DND-41 (cell line): ENCODE measurements at regions not wholly inside any gene's neighbourhood (a gene's known extent, or its start where the extent isn't known, plus 50 kb on each side); places are given as distances from the start of the nearest gene placed in this dataset.
"Not testable (repeated sequence)": the region's sequence is repeated elsewhere in the genome, so short reads cannot be mapped to it uniquely, and the experiment has no call there.

Experiments
- ATAC-seq: fragments of 200-7000 bp; cut with Tn5 transposase; 3 replicates; pipeline ENCODE4 v1.9.1; 2021; ENCODE audit warnings: low read depth; ENCODE audit not compliant: insufficient read depth
- DNase-seq: peaks from one replicate; pipeline ENCODE4 v3.0.0-alpha.2; 2020
- H2AFZ ChIP-seq: 2 replicates; pipeline ENCODE4 v1.6.0; 2012; ENCODE audit warnings: low read depth, low read length
- H3K27ac ChIP-seq: 2 replicates; pipeline ENCODE4 v1.5.1; 2012; ENCODE audit warnings: low read length, inconsistent platforms
- H3K27me3 ChIP-seq: fragments of 200-600 bp; sonication (generic); 2 replicates; pipeline ENCODE4 v1.6.0; 2012; ENCODE audit warnings: low read length, mild to moderate bottlenecking, inconsistent platforms; ENCODE audit not compliant: insufficient read depth, poor library complexity
- H3K36me3 ChIP-seq: 2 replicates; pipeline ENCODE4 v1.5.1; 2012; ENCODE audit warnings: low read length, inconsistent platforms; ENCODE audit not compliant: insufficient read depth
- H3K4me1 ChIP-seq: 2 replicates; pipeline ENCODE4 v1.5.1; 2012; ENCODE audit warnings: mild to moderate bottlenecking, low read length; ENCODE audit not compliant: insufficient read depth
- H3K4me2 ChIP-seq: 2 replicates; pipeline ENCODE4 v1.6.0; 2012; ENCODE audit warnings: mild to moderate bottlenecking, moderate library complexity, low read length, inconsistent platforms; ENCODE audit not compliant: insufficient read depth
- H3K4me3 ChIP-seq, 2 experiments: fragments of 200-600 bp in 1 of 2; shearing (Covaris generic) in 1 of 2; 2 replicates each; pipeline ENCODE4 v1.5.1; 2012 to 2016; ENCODE audit warnings: inconsistent platforms in 2 of 2, low read length in 2 of 2, mild to moderate bottlenecking in 2 of 2, low read depth in 1 of 2, moderate library complexity in 1 of 2
- H3K79me2 ChIP-seq: 2 replicates; pipeline ENCODE4 v1.6.0; 2012; ENCODE audit warnings: low read length, inconsistent platforms; ENCODE audit not compliant: insufficient read depth
- H3K9ac ChIP-seq: 2 replicates; pipeline ENCODE4 v1.6.0; 2012; ENCODE audit warnings: low read depth, mild to moderate bottlenecking, inconsistent platforms, low read length, moderate library complexity
- H3K9me3 ChIP-seq: 2 replicates; pipeline ENCODE4 v1.5.1; 2012; ENCODE audit warnings: low read length, moderate library complexity, mild to moderate bottlenecking, inconsistent platforms; ENCODE audit not compliant: insufficient read depth, severe bottlenecking
- H4K20me1 ChIP-seq: 2 replicates; pipeline ENCODE4 v1.6.0; 2012; ENCODE audit warnings: low read length; ENCODE audit not compliant: insufficient read depth
- EZH2 ChIP-seq: IDR thresholded peaks from 3 replicates; pipeline ENCODE4 v1.6.1; 2012; ENCODE audit warnings: borderline replicate concordance, low read depth, mild to moderate bottlenecking, moderate library complexity, low read length, inconsistent platforms; ENCODE audit not compliant: severe bottlenecking
- TF ChIP-seq, protein P1 (sequence below): IDR thresholded peaks from 2 replicates; pipeline ENCODE4 v1.5.1; 2012; ENCODE audit warnings: borderline replicate concordance, low read length, moderate library complexity, mild to moderate bottlenecking; ENCODE audit not compliant: poor library complexity, severe bottlenecking; ENCODE audit errors: extremely low read depth

DNA sequence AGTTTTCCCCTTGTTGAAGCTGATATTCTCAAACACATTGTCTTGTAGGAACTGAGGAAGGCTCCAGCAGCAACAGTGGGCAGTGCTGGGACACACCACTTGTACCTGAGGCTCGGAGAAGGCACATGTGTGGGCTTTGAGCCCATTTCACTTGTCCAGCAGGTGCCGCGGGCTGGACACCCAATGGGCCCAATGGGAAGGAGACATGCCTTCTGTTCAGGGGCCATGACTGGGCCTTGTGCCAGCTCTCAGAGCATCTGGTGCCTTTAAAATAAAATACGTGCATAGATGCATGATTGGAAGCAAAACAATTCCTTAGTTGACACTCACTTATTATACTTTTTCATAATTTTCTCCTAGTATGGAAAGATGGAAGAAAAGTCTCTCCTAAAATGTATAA lies 334.2 kb downstream of the KLF13 start:
- no peaks in the 10 kb centered on the region for H3K9me3 ChIP-seq
- no peaks in the 10 kb centered on the region for H4K20me1 ChIP-seq
- no peak overlapping the region for H3K4me3 ChIP-seq
- H3K79me2 ChIP-seq = no peaks in the 10 kb centered on the region
- ATAC-seq (no peak), DNase-seq (no peak)
- no peaks in the 10 kb centered on the region for H3K27me3 ChIP-seq
- H3K4me2 ChIP-seq = no peak overlapping the region
- H2AFZ ChIP-seq = no peak overlapping the region
- no peaks in the 10 kb centered on the region for H3K36me3 ChIP-seq
- no peaks in the 10 kb centered on the region for H3K4me1 ChIP-seq
- H3K27ac ChIP-seq = no peak overlapping the region
- no peak overlapping the region for H3K9ac ChIP-seq
- TF ChIP-seq EZH2 = no peak
- TF ChIP-seq, protein P1, sequence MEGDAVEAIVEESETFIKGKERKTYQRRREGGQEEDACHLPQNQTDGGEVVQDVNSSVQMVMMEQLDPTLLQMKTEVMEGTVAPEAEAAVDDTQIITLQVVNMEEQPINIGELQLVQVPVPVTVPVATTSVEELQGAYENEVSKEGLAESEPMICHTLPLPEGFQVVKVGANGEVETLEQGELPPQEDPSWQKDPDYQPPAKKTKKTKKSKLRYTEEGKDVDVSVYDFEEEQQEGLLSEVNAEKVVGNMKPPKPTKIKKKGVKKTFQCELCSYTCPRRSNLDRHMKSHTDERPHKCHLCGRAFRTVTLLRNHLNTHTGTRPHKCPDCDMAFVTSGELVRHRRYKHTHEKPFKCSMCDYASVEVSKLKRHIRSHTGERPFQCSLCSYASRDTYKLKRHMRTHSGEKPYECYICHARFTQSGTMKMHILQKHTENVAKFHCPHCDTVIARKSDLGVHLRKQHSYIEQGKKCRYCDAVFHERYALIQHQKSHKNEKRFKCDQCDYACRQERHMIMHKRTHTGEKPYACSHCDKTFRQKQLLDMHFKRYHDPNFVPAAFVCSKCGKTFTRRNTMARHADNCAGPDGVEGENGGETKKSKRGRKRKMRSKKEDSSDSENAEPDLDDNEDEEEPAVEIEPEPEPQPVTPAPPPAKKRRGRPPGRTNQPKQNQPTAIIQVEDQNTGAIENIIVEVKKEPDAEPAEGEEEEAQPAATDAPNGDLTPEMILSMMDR = no peak

- H3K27ac ChIP-seq, H3K9ac ChIP-seq, H2AFZ ChIP-seq, H4K20me1 ChIP-seq, H3K4me1 ChIP-seq, DNase-seq, ATAC-seq, H3K4me2 ChIP-seq, H3K79me2 ChIP-seq, H3K36me3 ChIP-seq, H3K4me3 ChIP-seq, H3K9me3 ChIP-seq, H3K27me3 ChIP-seq: not testable (repeated sequence)
Observed at GRCh38 chr15:31665732-31666131, 339.1 kb downstream of the KLF13 start.

DNA sequence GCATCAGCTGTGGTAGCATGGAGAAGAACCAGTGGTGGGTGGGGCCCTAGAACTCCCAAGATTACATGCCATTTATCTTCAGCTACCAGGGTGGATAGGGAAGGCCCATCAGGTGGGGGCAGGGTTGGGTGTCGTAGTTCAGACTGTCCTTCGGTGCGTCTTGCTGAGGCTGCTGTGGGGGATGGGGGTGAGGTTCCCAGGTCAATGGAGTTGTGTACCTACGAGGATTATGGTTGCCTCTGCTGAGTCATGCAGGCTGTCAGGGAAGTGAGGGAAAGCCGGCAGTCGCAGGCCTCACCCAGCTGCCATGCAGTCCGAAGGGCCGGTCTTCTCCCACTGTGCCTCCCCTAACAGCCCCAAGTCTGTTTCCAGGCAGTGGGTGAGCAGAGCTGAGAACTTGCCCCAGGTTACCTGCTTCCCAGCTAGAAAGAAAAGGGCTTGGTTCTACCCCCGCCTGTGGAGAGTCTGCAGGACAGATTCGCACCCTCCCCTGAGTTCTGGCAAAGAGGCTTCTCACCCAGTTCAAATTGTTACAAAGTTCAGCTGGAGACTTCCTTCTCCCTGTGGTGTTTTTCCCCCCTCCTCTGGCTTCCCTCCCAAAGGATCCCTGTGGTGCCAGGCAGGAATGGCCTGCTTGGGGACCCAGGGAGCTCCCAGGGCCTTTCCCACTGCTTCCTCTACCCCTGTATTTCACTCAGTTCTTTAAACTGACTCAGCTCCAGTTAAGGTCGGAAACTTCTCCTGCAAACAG lies 342.7 kb downstream of the KLF13 start:
- not testable (repeated sequence) for H3K9ac ChIP-seq, DNase-seq, H3K9me3 ChIP-seq, H3K4me3 ChIP-seq, ATAC-seq, H3K4me2 ChIP-seq, H2AFZ ChIP-seq, H3K79me2 ChIP-seq, H3K4me1 ChIP-seq, H3K36me3 ChIP-seq, H4K20me1 ChIP-seq, H3K27ac ChIP-seq, H3K27me3 ChIP-seq

- not testable (repeated sequence) for H4K20me1 ChIP-seq, H3K4me1 ChIP-seq, ATAC-seq, H3K9me3 ChIP-seq, H2AFZ ChIP-seq, H3K9ac ChIP-seq, H3K36me3 ChIP-seq, H3K27ac ChIP-seq, DNase-seq, H3K79me2 ChIP-seq, H3K4me3 ChIP-seq, H3K27me3 ChIP-seq, H3K4me2 ChIP-seq
Observed at GRCh38 chr15:31673263-31673662, 346.6 kb downstream of the KLF13 start.

DNA sequence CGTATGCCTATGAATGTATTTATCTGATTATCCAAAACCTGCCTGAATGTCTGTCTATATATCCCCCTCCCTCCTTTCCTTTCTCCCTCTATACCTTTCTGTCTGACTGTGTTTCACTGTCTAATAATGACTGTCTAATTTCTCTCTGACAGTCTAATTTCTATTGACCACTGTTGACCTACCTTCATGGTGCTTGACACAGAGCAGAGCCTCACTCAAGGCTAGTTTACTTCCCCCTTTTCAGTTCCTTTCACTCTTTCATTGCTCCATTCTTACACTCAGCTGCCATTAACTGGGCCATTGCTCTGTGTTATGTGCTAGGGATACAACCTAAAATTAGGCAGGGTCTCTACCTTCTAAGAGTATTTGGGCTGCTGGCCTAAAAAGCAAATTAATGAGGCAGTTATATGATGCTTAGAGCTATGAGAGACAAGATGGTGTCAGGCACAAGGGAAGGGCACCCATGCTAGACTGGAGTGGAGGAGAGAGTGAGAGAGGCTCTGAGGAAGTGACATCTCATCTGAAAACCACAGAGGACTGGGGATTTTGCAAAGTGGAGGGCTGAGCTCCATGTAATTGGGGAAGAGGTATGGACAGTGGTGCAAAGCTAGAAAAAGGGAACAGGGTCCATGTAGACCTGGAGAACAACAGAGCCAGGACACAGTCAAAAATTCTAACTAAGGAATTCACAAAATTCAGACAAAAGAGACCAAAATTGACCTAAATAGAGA lies 348.6 kb upstream of the CHRNA7 start:
- H3K36me3 ChIP-seq, H3K9me3 ChIP-seq, H2AFZ ChIP-seq, ATAC-seq, H3K27me3 ChIP-seq, H3K79me2 ChIP-seq, DNase-seq, H3K4me3 ChIP-seq, H3K27ac ChIP-seq, H3K9ac ChIP-seq, H4K20me1 ChIP-seq, H3K4me2 ChIP-seq, H3K4me1 ChIP-seq: not testable (repeated sequence)

- not testable (repeated sequence) for H3K4me1 ChIP-seq, DNase-seq, H3K9ac ChIP-seq, H3K36me3 ChIP-seq, H4K20me1 ChIP-seq, H3K79me2 ChIP-seq, H3K4me2 ChIP-seq, H2AFZ ChIP-seq, H3K27me3 ChIP-seq, H3K9me3 ChIP-seq, ATAC-seq, H3K27ac ChIP-seq, H3K4me3 ChIP-seq
Observed at GRCh38 chr15:31687088-31687487, 343.2 kb upstream of the CHRNA7 start.

DNA sequence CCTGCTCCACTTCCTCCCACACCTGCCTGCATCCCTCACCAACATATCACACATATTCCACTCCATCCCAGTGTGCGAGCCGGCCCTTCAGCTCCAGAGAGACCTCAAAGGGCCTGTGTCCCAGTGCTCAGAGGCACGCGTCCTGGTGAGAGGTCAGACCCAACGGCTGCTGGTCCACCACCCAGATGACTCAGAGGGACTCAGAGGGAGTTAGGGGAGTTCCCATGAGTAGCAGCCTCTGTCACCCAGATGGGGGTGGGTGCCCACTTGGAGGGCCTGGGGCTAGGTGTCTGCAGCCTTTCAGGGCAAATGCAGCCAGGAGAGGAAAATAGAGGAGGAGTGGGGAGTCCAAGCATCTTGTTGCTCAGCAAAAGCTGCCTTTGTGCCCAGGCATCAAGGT lies 333.8 kb upstream of the CHRNA7 start:
- not testable (repeated sequence) for H4K20me1 ChIP-seq, H3K27ac ChIP-seq, H3K4me3 ChIP-seq, H3K79me2 ChIP-seq, H3K9ac ChIP-seq, H3K4me2 ChIP-seq, H3K36me3 ChIP-seq, H2AFZ ChIP-seq, H3K27me3 ChIP-seq, ATAC-seq, H3K9me3 ChIP-seq, H3K4me1 ChIP-seq, DNase-seq
